Transverse colon (tissue), 3 donors: ENCODE measurements at regions not wholly inside any gene's neighbourhood (a gene's known extent, or its start where the extent isn't known, plus 50 kb on each side); places are given as distances from the start of the nearest gene placed in this dataset.

Source experiments
- EP300 ChIP-seq: sonication (generic); formaldehyde crosslinking; IDR thresholded peaks from one replicate; pipeline ENCODE4 v1.6.1; 2017; ENCODE audit warnings: antibody characterized with exemption, low read depth
- POLR2A ChIP-seq: fragments of 450-650 bp; IDR thresholded peaks from one replicate; pipeline ENCODE4 v1.6.1; 2016; ENCODE audit warnings: antibody characterized with exemption, mild to moderate bottlenecking, moderate library complexity
- TF ChIP-seq, protein P1 (sequence below), 5 experiments: fragments of 200-600 bp in 3 of 5; fragments of 450-650 bp in 2 of 5; sonication (generic) in 3 of 5; IDR thresholded peaks; 1 replicate in 2 of 5; 2 replicates in 3 of 5; pipeline ENCODE4 v1.5.1; 2016 to 2017; ENCODE audit warnings: antibody characterized with exemption in 5 of 5, inconsistent platforms in 3 of 5, mild to moderate bottlenecking in 2 of 5, moderate library complexity in 1 of 5

DNA sequence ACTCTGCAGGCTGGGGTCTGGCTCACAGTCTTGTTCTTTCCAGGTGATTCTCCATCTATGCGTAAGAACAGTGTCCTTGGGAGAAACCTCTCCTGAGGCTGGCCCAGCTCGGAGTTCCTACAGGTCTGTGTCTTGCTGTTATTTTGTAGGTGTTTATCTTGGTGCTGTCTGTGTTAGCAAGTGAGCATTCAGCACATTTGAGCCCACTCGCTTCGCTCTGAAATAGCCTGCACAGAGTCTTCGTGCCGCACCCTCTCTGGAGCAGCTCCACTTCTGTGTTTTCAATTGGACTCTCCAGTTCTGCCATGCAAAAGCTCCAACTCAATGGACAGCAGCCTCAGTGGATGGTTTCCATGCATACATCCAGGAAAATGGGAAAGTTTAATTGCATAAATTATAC is 378.2 kb upstream of the ST6GAL2 start:
- TF ChIP-seq POLR2A = no peak
- no peak for TF ChIP-seq EP300
- TF ChIP-seq, protein P1, sequence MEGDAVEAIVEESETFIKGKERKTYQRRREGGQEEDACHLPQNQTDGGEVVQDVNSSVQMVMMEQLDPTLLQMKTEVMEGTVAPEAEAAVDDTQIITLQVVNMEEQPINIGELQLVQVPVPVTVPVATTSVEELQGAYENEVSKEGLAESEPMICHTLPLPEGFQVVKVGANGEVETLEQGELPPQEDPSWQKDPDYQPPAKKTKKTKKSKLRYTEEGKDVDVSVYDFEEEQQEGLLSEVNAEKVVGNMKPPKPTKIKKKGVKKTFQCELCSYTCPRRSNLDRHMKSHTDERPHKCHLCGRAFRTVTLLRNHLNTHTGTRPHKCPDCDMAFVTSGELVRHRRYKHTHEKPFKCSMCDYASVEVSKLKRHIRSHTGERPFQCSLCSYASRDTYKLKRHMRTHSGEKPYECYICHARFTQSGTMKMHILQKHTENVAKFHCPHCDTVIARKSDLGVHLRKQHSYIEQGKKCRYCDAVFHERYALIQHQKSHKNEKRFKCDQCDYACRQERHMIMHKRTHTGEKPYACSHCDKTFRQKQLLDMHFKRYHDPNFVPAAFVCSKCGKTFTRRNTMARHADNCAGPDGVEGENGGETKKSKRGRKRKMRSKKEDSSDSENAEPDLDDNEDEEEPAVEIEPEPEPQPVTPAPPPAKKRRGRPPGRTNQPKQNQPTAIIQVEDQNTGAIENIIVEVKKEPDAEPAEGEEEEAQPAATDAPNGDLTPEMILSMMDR (IDR thresholded peaks at IDR 0.05) = no peak
